ENCODE measurements at regions not wholly inside any gene's neighbourhood (a gene's known extent, or its start where the extent isn't known, plus 50 kb on each side); places are given as distances from the start of the nearest gene placed in this dataset.

- ChIA-PET CTCF (no interaction called here), POLR2A (no interaction called here)
- no peak for TF ChIP-seq SUZ12 (IDR thresholded peaks at IDR 0.05)
- no peak for DNase-seq (ENCODE audit: extremely low spot score)
Observed at GRCh38 chr16:73537921-73538320, 490.0 kb upstream of the ZFHX3 start.

DNA sequence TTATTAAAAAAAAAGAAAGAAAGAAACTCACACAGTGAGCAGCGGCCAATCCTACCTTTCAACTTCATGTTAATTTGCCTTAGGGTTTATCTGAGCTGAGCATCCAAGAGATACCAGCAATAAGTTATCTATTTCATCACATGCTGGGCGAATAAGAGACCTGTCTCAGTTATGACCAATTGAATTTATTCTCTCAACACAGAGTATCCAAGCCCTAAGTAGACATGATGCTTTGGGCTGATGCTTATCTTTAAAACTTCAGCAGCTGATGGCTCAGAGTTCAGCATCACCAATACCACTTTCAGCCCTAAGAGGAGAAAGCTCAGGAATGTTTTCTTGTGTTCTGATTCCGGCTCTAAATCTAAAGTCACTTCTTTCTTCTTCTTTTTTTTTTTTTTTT, 489.0 kb upstream of the ZFHX3 start:
- no peak for DNase-seq (ENCODE audit: extremely low spot score)
- ChIA-PET CTCF (no interaction called here), POLR2A (no interaction called here)
- TF ChIP-seq FOXK2 (IDR thresholded peaks at IDR 0.05) (no peak), LEF1 (IDR thresholded peaks at IDR 0.05; ENCODE audit: borderline replicate concordance) (no peak), CTBP1 (IDR thresholded peaks at IDR 0.05; ENCODE audit: borderline replicate concordance) (no peak), HDGF (IDR thresholded peaks at IDR 0.05; ENCODE audit: borderline replicate concordance) (no peak)

DNA sequence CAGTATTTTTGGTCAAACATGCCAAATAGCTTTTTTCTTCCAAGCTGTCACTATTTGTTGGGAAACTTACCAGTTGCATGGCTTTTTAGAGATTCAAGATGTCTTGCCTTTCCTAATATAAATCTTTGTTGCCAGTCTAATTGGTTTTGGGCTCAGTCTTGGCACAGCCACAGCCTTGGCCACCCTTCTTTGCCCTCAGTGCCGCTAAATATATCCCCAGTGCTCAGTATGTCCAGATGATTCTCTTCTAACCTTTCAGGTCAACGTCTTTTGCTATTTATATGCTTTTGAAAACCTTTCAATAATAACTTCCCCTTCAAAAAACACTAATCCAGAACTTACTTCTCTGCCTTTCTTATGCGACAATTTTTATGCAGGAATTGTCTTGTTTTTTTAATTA, 483.1 kb upstream of the ZFHX3 start:
- no peak for TF ChIP-seq NFRKB (IDR thresholded peaks at IDR 0.05)
- TF ChIP-seq, protein P1, sequence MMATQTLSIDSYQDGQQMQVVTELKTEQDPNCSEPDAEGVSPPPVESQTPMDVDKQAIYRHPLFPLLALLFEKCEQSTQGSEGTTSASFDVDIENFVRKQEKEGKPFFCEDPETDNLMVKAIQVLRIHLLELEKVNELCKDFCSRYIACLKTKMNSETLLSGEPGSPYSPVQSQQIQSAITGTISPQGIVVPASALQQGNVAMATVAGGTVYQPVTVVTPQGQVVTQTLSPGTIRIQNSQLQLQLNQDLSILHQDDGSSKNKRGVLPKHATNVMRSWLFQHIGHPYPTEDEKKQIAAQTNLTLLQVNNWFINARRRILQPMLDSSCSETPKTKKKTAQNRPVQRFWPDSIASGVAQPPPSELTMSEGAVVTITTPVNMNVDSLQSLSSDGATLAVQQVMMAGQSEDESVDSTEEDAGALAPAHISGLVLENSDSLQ (IDR thresholded peaks at IDR 0.05), result no peak
- no peak for TF ChIP-seq SUZ12 (IDR thresholded peaks at IDR 0.05)
- no peak for TF ChIP-seq TARDBP (IDR thresholded peaks at IDR 0.05)
- no peak for TF ChIP-seq ELF4 (IDR thresholded peaks at IDR 0.05)
- no peak for TF ChIP-seq LEF1 (IDR thresholded peaks at IDR 0.05; ENCODE audit: borderline replicate concordance)
- TF ChIP-seq CTBP1 (IDR thresholded peaks at IDR 0.05; ENCODE audit: borderline replicate concordance), result no peak
- ChIA-PET POLR2A (no interaction called here), CTCF (no interaction called here)
- DNase-seq (ENCODE audit: extremely low spot score), result no peak

- POLR2A ChIA-PET, result no interaction called here
- TF ChIP-seq ELF4 (IDR thresholded peaks at IDR 0.05) (no peak), CTBP1 (IDR thresholded peaks at IDR 0.05; ENCODE audit: borderline replicate concordance) (no peak), HDGF (IDR thresholded peaks at IDR 0.05; ENCODE audit: borderline replicate concordance) (no peak), FOXM1 (IDR thresholded peaks at IDR 0.05; ENCODE audit: borderline replicate concordance) (no peak), FOXA1 (IDR thresholded peaks at IDR 0.05) (no peak), L3MBTL2 (conservative IDR thresholded peaks at IDR 0.05) (no peak), SUZ12 (IDR thresholded peaks at IDR 0.05) (no peak), TARDBP (IDR thresholded peaks at IDR 0.05) (no peak), NFRKB (IDR thresholded peaks at IDR 0.05) (no peak), BHLHE40 (IDR thresholded peaks at IDR 0.05; ENCODE audit: borderline replicate concordance) (no peak), ZNF384 (IDR thresholded peaks at IDR 0.05) (no peak), FOXK2 (IDR thresholded peaks at IDR 0.05) (no peak), LEF1 (IDR thresholded peaks at IDR 0.05; ENCODE audit: borderline replicate concordance) (no peak), SP1 (IDR thresholded peaks at IDR 0.05) (no peak), ARNT (IDR thresholded peaks at IDR 0.05) (no peak)
- TF ChIP-seq, protein P1 (IDR thresholded peaks at IDR 0.05), result no peak
- no peak for DNase-seq (ENCODE audit: extremely low spot score)
- CTCF ChIA-PET, result no interaction called here
Observed at GRCh38 chr16:73530529-73530928, 482.6 kb upstream of the ZFHX3 start.

GRCh38 chr16:73529303-73530012, 481.5 kb upstream of the ZFHX3 start:
- DNase-seq (ENCODE audit: extremely low spot score), result no peak
- no peak for TF ChIP-seq BHLHE40 (IDR thresholded peaks at IDR 0.05; ENCODE audit: borderline replicate concordance)
- no peak for TF ChIP-seq HDGF (IDR thresholded peaks at IDR 0.05; ENCODE audit: borderline replicate concordance)
- no peak for TF ChIP-seq L3MBTL2 (conservative IDR thresholded peaks at IDR 0.05)
- TF ChIP-seq FOXK2 (IDR thresholded peaks at IDR 0.05), result no peak
- no peak for TF ChIP-seq SP1 (IDR thresholded peaks at IDR 0.05)
- no peak for TF ChIP-seq TARDBP (IDR thresholded peaks at IDR 0.05)
- TF ChIP-seq LEF1 (IDR thresholded peaks at IDR 0.05; ENCODE audit: borderline replicate concordance), result no peak
- no peak for TF ChIP-seq CTBP1 (IDR thresholded peaks at IDR 0.05; ENCODE audit: borderline replicate concordance)
- no peak for TF ChIP-seq NFRKB (IDR thresholded peaks at IDR 0.05)
- no peak for TF ChIP-seq ARNT (IDR thresholded peaks at IDR 0.05)
- TF ChIP-seq SUZ12 (IDR thresholded peaks at IDR 0.05), result no peak
- no peak for TF ChIP-seq ZNF384 (IDR thresholded peaks at IDR 0.05)
- TF ChIP-seq FOXA1 (IDR thresholded peaks at IDR 0.05), result no peak
- TF ChIP-seq, protein P1 (IDR thresholded peaks at IDR 0.05), result no peak
- ChIA-PET POLR2A (no interaction called here), CTCF (no interaction called here)

- CTCF ChIA-PET, result interaction anchor here (0.7 kb wide), 1 partner anchor 197 kb away, joined by 4 read pairs; no protein-coding TSS in a partner anchor
- POLR2A ChIA-PET, result no interaction called here
- no peak for TF ChIP-seq FOXM1 (IDR thresholded peaks at IDR 0.05; ENCODE audit: borderline replicate concordance)
- TF ChIP-seq, protein P1 (IDR thresholded peaks at IDR 0.05), result no peak
- TF ChIP-seq NFRKB (IDR thresholded peaks at IDR 0.05), result no peak
- no peak for TF ChIP-seq HDGF (IDR thresholded peaks at IDR 0.05; ENCODE audit: borderline replicate concordance)
- TF ChIP-seq ZNF384 (IDR thresholded peaks at IDR 0.05), result no peak
- no peak for TF ChIP-seq L3MBTL2 (conservative IDR thresholded peaks at IDR 0.05)
- no peak for TF ChIP-seq SUZ12 (IDR thresholded peaks at IDR 0.05)
- TF ChIP-seq TARDBP (IDR thresholded peaks at IDR 0.05), result no peak
- no peak for TF ChIP-seq ELF4 (IDR thresholded peaks at IDR 0.05)
- no peak for TF ChIP-seq LEF1 (IDR thresholded peaks at IDR 0.05; ENCODE audit: borderline replicate concordance)
- TF ChIP-seq ARNT (IDR thresholded peaks at IDR 0.05), result no peak
- no peak for DNase-seq (ENCODE audit: extremely low spot score)
Observed at GRCh38 chr16:73527187-73527586, 479.3 kb upstream of the ZFHX3 start.

Data from HEK293T (cell line).